NT2/D1 (cell line): ENCODE measurements at regions not wholly inside any gene's neighbourhood (a gene's known extent, or its start where the extent isn't known, plus 50 kb on each side); places are given as distances from the start of the nearest gene placed in this dataset.

Experiments used
- SUZ12 ChIP-seq: IDR thresholded peaks from 2 replicates; pipeline ENCODE4 v1.6.1; 2011; ENCODE audit not compliant: insufficient read length, insufficient read depth; ENCODE audit errors: extremely low read depth
- YY1 ChIP-seq: IDR thresholded peaks from 2 replicates; pipeline ENCODE4 v1.6.1; 2011; ENCODE audit not compliant: insufficient read length, insufficient read depth

DNA sequence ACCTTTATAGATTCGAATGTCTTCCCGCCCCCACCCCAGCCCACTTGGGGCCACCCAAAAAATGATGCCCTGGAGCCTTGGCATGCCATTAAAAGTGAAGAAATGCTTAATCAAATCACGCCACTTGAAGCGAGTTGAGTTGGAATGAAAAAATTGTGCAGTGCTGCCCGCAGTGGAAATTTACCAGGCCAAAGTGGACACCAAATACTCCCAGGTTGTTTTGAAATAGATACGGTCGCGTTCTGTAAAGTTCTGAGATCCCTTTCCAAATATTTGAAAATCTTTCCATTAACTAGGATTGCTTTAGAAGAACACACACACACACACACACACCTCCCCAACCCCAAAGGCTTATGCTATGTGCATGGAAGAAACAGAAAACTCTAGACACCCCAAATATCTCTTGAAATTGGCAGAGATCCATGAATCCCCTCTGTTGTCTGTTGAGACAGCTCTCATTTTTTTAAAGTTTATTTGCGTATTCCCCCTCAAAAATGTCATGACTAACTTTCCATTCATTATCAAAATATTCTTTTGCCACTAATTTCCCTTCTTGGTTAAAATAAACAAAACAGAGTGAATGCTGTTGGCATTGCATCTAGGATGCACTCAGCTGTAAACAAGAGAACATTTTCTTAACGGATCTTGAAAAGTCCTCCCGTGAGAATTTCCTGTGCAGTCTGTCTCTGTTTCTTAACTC lies 142.3 kb upstream of the KCNE2 start:
- TF ChIP-seq SUZ12 (no peak), YY1 (no peak)
